Heart left ventricle (tissue), 16 donors: ENCODE measurements at regions not wholly inside any gene's neighbourhood (a gene's known extent, or its start where the extent isn't known, plus 50 kb on each side); places are given as distances from the start of the nearest gene placed in this dataset.
A peak's percentile ranks its signal among the peaks of the same experiment; 100 is the strongest.

ENCODE experiments used
- ATAC-seq, 4 donors: fragments of 200-7000 bp; cut with Tn5 transposase; one replicate each; pipeline ENCODE4 v1.9.1; 2020 to 2022; ENCODE audit warnings: moderate library complexity in 4 of 4, mild to moderate bottlenecking in 3 of 4, moderate number of reproducible peaks in 1 of 4
- DNase-seq, 5 donors: peaks; one replicate each; pipeline ENCODE4 v3.0.0-alpha.2; 2020
- H3K27ac ChIP-seq, 12 donors: fragments of 200-600 bp; sonication (generic) in 4 of 12; one replicate each; pipeline versions ENCODE4 v1.5.0 to v1.8.0; 2016 to 2022; ENCODE audit warnings: mild to moderate bottlenecking in 2 of 12
- H3K27me3 ChIP-seq, 9 donors: fragments of 200-600 bp; sonication (generic) in 2 of 9; one replicate each; pipeline versions ENCODE4 v1.5.1 to v1.8.0; 2016 to 2022; ENCODE audit warnings: mild to moderate bottlenecking in 3 of 9
- H3K36me3 ChIP-seq, 9 donors: fragments of 200-600 bp; sonication (generic) in 2 of 9; one replicate each; pipeline versions ENCODE4 v1.5.0 to v1.8.0; 2018 to 2022; ENCODE audit warnings: mild to moderate bottlenecking in 2 of 9
- H3K4me1 ChIP-seq, 12 donors: fragments of 200-600 bp; sonication (generic) in 4 of 12; one replicate each; pipeline versions ENCODE4 v1.5.0 to v1.8.0; 2016 to 2022; ENCODE audit warnings: mild to moderate bottlenecking in 3 of 12
- H3K4me3 ChIP-seq, 12 donors: fragments of 200-600 bp; sonication (generic) in 4 of 12; one replicate each; pipeline versions ENCODE4 v1.5.0 to v1.8.0; 2017 to 2022; ENCODE audit warnings: mild to moderate bottlenecking in 9 of 12, moderate library complexity in 4 of 12
- H3K9me3 ChIP-seq, 12 donors: fragments of 200-600 bp; sonication (generic) in 4 of 12; one replicate each; pipeline versions ENCODE4 v1.5.0 to v1.8.0; 2016 to 2022; ENCODE audit warnings: mild to moderate bottlenecking in 1 of 12
- CTCF ChIP-seq, 12 donors: fragments of 200-600 bp; sonication (generic) in 4 of 12; IDR thresholded peaks; one replicate each; pipeline versions ENCODE4 v1.5.0 to v1.8.0; 2018 to 2022; ENCODE audit warnings: antibody characterized with exemption in 12 of 12, mild to moderate bottlenecking in 5 of 12
- POLR2A ChIP-seq, 2 donors: fragments of 450-650 bp; IDR thresholded peaks; one replicate each; pipeline ENCODE4 v1.6.1; 2017; ENCODE audit warnings: antibody characterized with exemption in 2 of 2, mild to moderate bottlenecking in 2 of 2, moderate library complexity in 2 of 2
- WGBS, 4 donors: extraction: QIAGEN DNeasy Blood & Tissue Kit in 2 of 4; methylation state at CpG; one replicate each; pipeline versions ENCODE4 v1.1.5 to v1.1.7; 2013 to 2018; 5-methylcytosine and 5-hydroxymethylcytosine counted together
- intact Hi-C, 10 donors: fragments of 100-400 bp; cut with DNase I; formaldehyde crosslinking; loops; one replicate each; pipeline versions ENCODE4 v1.11.1 to v1.14.2; 2022
- donor health status: ischemic (EF 13 %, LVEDD 7.1; RV severe dilation, severe dysfunction).
- donor health status: healthy with polysubstance abuse.
- donor health status: DM: no; HTN: yes; CAD: no.
- donor health status: DM: no; HTN: no; CAD: no.
- donor health status: ischemic (EF 25% LVEDD 6.9; RV normal size, moderate dysfunction).
- donor health status: ischemic (EF 25% LVEDD 5.7; RV mildly dilated, moderate dysfunction).
- donor health status: healthy.
- donor health status: DM: yes; HTN: yes; CAD: no.
- donor health status: ischemic (EF 35%, LVEDD 5.7; RV mildly dilated, moderate dysfunction).
- donor health status: nonischemic (EF 11% LVEDD 7.7; RV severe dilation, severe dysfunction).
- donor health status: DM: yes; HTN: yes; CAD: no.
- donor health status: PGD.
- donor health status: ischemic (EF 29% LVEDD 5.4; RV normal size, mild dysfunction).
- donor health status: nonischemic (EF 23%, LVEDD 6.1; RV moderate dilation, normal function).

GRCh38 chr6:25004357-25004756, 68.6 kb upstream of the RIPOR2 start:
- H3K4me1 ChIP-seq: peaks cover 0 to 71% (median 6%) of the 10 kb centered on the region in 12 donors
- H3K27ac ChIP-seq: no peak overlapping the region
- 68 to 87% (median 81%) methylated on average over 2 of the region's 2 CpGs for WGBS, 4 donors
- TF ChIP-seq CTCF (IDR thresholded peaks at IDR 0.05): no peak
- TF ChIP-seq POLR2A (IDR thresholded peaks at IDR 0.05): no peak
- no peaks in the 10 kb centered on the region for H3K36me3 ChIP-seq
- no peak overlapping the region for H3K4me3 ChIP-seq
- DNase-seq: no peak
- H3K9me3 ChIP-seq: no peaks in the 10 kb centered on the region
- no peaks in the 10 kb centered on the region for H3K27me3 ChIP-seq
- no peak for ATAC-seq
- intact Hi-C loops: loop anchor here in 1 of 10 donors (10.0 kb wide), 1 partner anchor 60 kb away; no protein-coding TSS in a partner anchor

GRCh38 chr6:25005010-25005409, 69.2 kb upstream of the RIPOR2 start:
- intact Hi-C loops: loop anchor here in 1 of 10 donors (10.0 kb wide), 1 partner anchor 60 kb away; no protein-coding TSS in a partner anchor
- peaks cover 0 to 77% (median 6%) of the 10 kb centered on the region in 12 donors for H3K4me1 ChIP-seq
- no peak for ATAC-seq
- H3K27ac ChIP-seq: no peak overlapping the region
- no peaks in the 10 kb centered on the region for H3K27me3 ChIP-seq
- DNase-seq: no peak
- H3K9me3 ChIP-seq: no peaks in the 10 kb centered on the region
- no peaks in the 10 kb centered on the region for H3K36me3 ChIP-seq
- TF ChIP-seq CTCF (IDR thresholded peaks at IDR 0.05) (no peak), POLR2A (IDR thresholded peaks at IDR 0.05) (no peak)
- no peak overlapping the region for H3K4me3 ChIP-seq
- 73 to 91% (median 89%) methylated on average over 4 of the region's 4 CpGs for WGBS, 4 donors

DNA sequence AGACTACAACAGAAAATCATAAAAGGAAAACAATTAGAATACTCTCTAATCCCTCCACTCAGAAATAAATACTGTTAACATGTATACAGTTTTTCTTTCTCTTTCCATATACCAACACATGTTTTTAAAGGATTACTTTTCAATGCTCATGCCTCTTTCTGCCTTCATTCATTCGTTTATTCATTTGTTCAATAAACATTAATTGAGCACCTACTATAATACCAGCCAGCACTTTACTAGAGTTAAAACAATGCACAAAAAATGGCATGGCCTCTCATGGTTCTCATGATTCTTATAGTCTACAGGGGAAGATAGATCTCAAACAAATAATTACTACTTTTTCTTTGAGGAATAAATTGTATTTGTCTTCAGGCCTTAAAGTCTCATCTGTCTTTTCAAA, 70.3 kb upstream of the RIPOR2 start:
- Histone ChIP-seq H3K4me3 (no peak overlapping the region), H3K4me1 (peaks cover 0 to 88% (median 6%) of the 10 kb centered on the region in 12 donors), H3K27ac (peak overlapping the region in 8 of 12 donors; percentile 16 to 89 (median 62)), H3K36me3 (no peaks in the 10 kb centered on the region), H3K9me3 (no peaks in the 10 kb centered on the region), H3K27me3 (no peaks in the 10 kb centered on the region)
- ATAC-seq (no peak), DNase-seq (no peak)
- 91 to 98% (median 96%) methylated on average over 1 of the region's 1 CpG for WGBS, 4 donors
- intact Hi-C loops: loop anchor here in 1 of 10 donors (10.0 kb wide), 1 partner anchor 59 kb away; no protein-coding TSS in a partner anchor
- TF ChIP-seq CTCF (IDR thresholded peaks at IDR 0.05) (no peak), POLR2A (IDR thresholded peaks at IDR 0.05) (no peak)

GRCh38 chr6:25006565-25007001, 70.8 kb upstream of the RIPOR2 start:
- WGBS, 4 donors: 25 to 27% (median 26%) methylated on average over 3 of the region's 3 CpGs
- Histone ChIP-seq H3K9me3 (no peaks in the 10 kb centered on the region), H3K27me3 (no peaks in the 10 kb centered on the region), H3K36me3 (no peaks in the 10 kb centered on the region), H3K4me1 (peaks cover 0 to 90% (median 6%) of the 10 kb centered on the region in 12 donors), H3K4me3 (no peak overlapping the region), H3K27ac (peak overlapping the region in 11 of 12 donors; percentile 16 to 89 (median 58))
- ATAC-seq (peak; percentile 75 to 97 (median 90)), DNase-seq (peak in 2 of 5 donors; percentile 25 to 81)
- intact Hi-C loops: loop anchor here in 1 of 10 donors (10.0 kb wide), 1 partner anchor 58 kb away; no protein-coding TSS in a partner anchor
- TF ChIP-seq CTCF (IDR thresholded peaks at IDR 0.05) (no peak), POLR2A (IDR thresholded peaks at IDR 0.05) (no peak)
